ENCODE measurements at regions not wholly inside any gene's neighbourhood (a gene's known extent, or its start where the extent isn't known, plus 50 kb on each side); places are given as distances from the start of the nearest gene placed in this dataset.
A peak's percentile ranks its signal among the peaks of the same experiment; 100 is the strongest.

DNA sequence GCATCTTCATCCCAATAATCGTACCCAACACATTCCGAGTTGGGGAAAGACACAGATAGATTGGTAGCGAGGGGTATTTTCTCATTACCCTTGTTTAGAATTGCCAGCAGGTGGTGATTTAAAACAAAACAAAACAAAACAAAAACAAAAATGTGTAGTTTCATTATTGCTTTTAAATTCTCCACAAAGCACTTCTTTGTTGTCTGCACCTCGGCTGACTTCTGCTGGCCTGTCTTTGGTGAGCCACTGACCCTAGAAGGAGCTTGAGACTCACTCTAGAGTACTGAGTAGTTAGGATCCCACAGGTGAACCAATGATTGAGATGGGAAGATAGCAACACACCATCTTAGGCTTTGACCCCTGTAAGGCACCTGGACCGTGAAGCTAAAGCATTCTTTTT, 105.4 kb upstream of the BET1 start:
- DNase-seq, result no peak
- TF ChIP-seq EZH2 (IDR thresholded peaks at IDR 0.05; ENCODE audit: low read length, unreplicated experiment) (no peak), EZH2phosphoT487 (IDR thresholded peaks at IDR 0.05; ENCODE audit: borderline replicate concordance, low read length) (no peak)
- TF ChIP-seq, protein P1, sequence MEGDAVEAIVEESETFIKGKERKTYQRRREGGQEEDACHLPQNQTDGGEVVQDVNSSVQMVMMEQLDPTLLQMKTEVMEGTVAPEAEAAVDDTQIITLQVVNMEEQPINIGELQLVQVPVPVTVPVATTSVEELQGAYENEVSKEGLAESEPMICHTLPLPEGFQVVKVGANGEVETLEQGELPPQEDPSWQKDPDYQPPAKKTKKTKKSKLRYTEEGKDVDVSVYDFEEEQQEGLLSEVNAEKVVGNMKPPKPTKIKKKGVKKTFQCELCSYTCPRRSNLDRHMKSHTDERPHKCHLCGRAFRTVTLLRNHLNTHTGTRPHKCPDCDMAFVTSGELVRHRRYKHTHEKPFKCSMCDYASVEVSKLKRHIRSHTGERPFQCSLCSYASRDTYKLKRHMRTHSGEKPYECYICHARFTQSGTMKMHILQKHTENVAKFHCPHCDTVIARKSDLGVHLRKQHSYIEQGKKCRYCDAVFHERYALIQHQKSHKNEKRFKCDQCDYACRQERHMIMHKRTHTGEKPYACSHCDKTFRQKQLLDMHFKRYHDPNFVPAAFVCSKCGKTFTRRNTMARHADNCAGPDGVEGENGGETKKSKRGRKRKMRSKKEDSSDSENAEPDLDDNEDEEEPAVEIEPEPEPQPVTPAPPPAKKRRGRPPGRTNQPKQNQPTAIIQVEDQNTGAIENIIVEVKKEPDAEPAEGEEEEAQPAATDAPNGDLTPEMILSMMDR (conservative IDR thresholded peaks at IDR 0.05; ENCODE audit: low read depth, low read length), result no peak
- Histone ChIP-seq H3K27me3 (ENCODE audit: low read length) (no peaks in the 10 kb centered on the region), H3K36me3 (ENCODE audit: low read depth, low read length) (no peaks in the 10 kb centered on the region), H3K4me2 (ENCODE audit: low read length) (no peak overlapping the region), H3K4me1 (ENCODE audit: insufficient read depth, low read length) (no peaks in the 10 kb centered on the region), H3F3A (ENCODE audit: low read length, unreplicated experiment) (no peaks in the 10 kb centered on the region), H3K27ac (ENCODE audit: low read length) (no peak overlapping the region), H3K9me3 (ENCODE audit: low read length) (no peaks in the 10 kb centered on the region), H3K79me2 (ENCODE audit: low read length) (no peaks in the 10 kb centered on the region), H4K20me1 (ENCODE audit: low read length) (no peaks in the 10 kb centered on the region), H3K9ac (ENCODE audit: low read length) (no peak overlapping the region), H3K9me2 (replicated peaks; ENCODE audit: low read length) (no peaks in the 10 kb centered on the region), H2AFZ (ENCODE audit: low read length) (no peak overlapping the region), H3K4me3 (ENCODE audit: low read length) (no peak overlapping the region)
- BruUV-seq (replicated peaks), result no TSS peak
- POLR2A ChIA-PET (ENCODE audit: unreplicated experiment), result no interaction called here
- CTCF ChIA-PET, result no interaction called here
- intact Hi-C loops (cut with micrococcal nuclease), result loop anchor here (5.0 kb wide), 2 partner anchors 68 to 168 kb away; no protein-coding TSS in a partner anchor
- ATAC-seq, result no peak

DNA sequence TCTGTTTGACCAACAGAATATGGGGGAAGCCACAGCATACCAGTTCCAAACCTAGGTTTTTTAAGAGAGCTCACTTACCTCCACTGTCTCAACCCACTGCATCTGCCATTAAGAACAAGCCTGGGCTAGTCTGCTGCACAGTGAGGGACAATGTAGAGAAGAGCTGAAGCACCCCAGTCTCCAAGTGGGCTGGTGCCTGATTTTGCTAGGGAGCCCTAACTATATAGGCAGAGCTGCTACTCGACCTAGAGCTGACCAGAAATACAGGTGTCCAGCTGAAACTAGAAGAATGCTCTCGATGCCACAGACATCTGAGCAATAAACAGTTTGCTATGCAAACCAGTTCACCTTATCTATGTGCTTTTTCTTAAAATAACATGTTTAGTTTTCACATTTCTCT, 106.9 kb upstream of the BET1 start:
- BruUV-seq (replicated peaks), result no TSS peak
- Histone ChIP-seq H3K9me2 (replicated peaks; ENCODE audit: low read length) (no peaks in the 10 kb centered on the region), H3K4me1 (ENCODE audit: insufficient read depth, low read length) (no peaks in the 10 kb centered on the region), H3K79me2 (ENCODE audit: low read length) (no peaks in the 10 kb centered on the region), H3K36me3 (ENCODE audit: low read depth, low read length) (no peaks in the 10 kb centered on the region), H3K27me3 (ENCODE audit: low read length) (no peaks in the 10 kb centered on the region), H3K27ac (ENCODE audit: low read length) (no peak overlapping the region), H3K9me3 (ENCODE audit: low read length) (no peaks in the 10 kb centered on the region), H2AFZ (ENCODE audit: low read length) (no peak overlapping the region), H3K9ac (ENCODE audit: low read length) (no peak overlapping the region), H3K4me3 (ENCODE audit: low read length) (no peak overlapping the region), H3F3A (ENCODE audit: low read length, unreplicated experiment) (no peaks in the 10 kb centered on the region), H3K4me2 (ENCODE audit: low read length) (no peak overlapping the region), H4K20me1 (ENCODE audit: low read length) (no peaks in the 10 kb centered on the region)
- ChIA-PET POLR2A (ENCODE audit: unreplicated experiment) (no interaction called here), CTCF (no interaction called here)
- no peak for ATAC-seq
- no peak for DNase-seq
- TF ChIP-seq EZH2 (IDR thresholded peaks at IDR 0.05; ENCODE audit: low read length, unreplicated experiment), result no peak
- TF ChIP-seq EZH2phosphoT487 (IDR thresholded peaks at IDR 0.05; ENCODE audit: borderline replicate concordance, low read length), result no peak
- TF ChIP-seq, protein P1 (conservative IDR thresholded peaks at IDR 0.05; ENCODE audit: low read depth, low read length), result no peak
- intact Hi-C loops (cut with micrococcal nuclease), result no loop called here

DNA sequence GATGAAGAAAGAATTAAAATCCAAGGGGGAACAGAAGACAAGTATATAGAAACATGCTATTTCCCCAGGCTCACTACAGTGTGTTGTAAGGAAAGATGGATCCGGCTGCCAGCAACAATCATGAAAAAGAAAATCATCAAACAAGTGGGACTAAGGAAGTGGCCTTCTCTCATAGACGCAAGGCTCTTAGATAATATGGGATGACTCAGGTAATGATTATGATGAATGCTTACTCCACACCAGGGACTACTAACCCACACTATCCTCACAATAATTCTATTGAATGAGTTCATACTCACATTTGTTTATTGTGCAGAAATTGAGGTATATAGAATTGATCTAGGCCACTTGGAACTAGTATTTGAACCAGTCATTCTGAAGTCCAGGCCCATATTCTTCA, 111.2 kb upstream of the BET1 start:
- DNase-seq, result peak; percentile 49
- H3K4me1 ChIP-seq (ENCODE audit: insufficient read depth, low read length), result no peaks in the 10 kb centered on the region
- H3K4me2 ChIP-seq (ENCODE audit: low read length), result no peak overlapping the region
- CTCF ChIA-PET, result no interaction called here
- H3K4me3 ChIP-seq (ENCODE audit: low read length), result no peak overlapping the region
- BruUV-seq (replicated peaks), result no TSS peak
- no peaks in the 10 kb centered on the region for H3K9me2 ChIP-seq (replicated peaks; ENCODE audit: low read length)
- H3K27ac ChIP-seq (ENCODE audit: low read length), result no peak overlapping the region
- no peaks in the 10 kb centered on the region for H4K20me1 ChIP-seq (ENCODE audit: low read length)
- TF ChIP-seq, protein P1 (conservative IDR thresholded peaks at IDR 0.05; ENCODE audit: low read depth, low read length), result no peak
- TF ChIP-seq EZH2phosphoT487 (IDR thresholded peaks at IDR 0.05; ENCODE audit: borderline replicate concordance, low read length) (no peak), EZH2 (IDR thresholded peaks at IDR 0.05; ENCODE audit: low read length, unreplicated experiment) (no peak)
- peak; percentile 82 for ATAC-seq
- H3K9me3 ChIP-seq (ENCODE audit: low read length), result no peaks in the 10 kb centered on the region
- no peaks in the 10 kb centered on the region for H3K79me2 ChIP-seq (ENCODE audit: low read length)
- H3K9ac ChIP-seq (ENCODE audit: low read length), result no peak overlapping the region
- H2AFZ ChIP-seq (ENCODE audit: low read length), result no peak overlapping the region
- H3K27me3 ChIP-seq (ENCODE audit: low read length), result no peaks in the 10 kb centered on the region
- POLR2A ChIA-PET (ENCODE audit: unreplicated experiment), result no interaction called here
- H3K36me3 ChIP-seq (ENCODE audit: low read depth, low read length), result no peaks in the 10 kb centered on the region
- intact Hi-C loops (cut with micrococcal nuclease), result no loop called here
- H3F3A ChIP-seq (ENCODE audit: low read length, unreplicated experiment), result no peaks in the 10 kb centered on the region
